ENCODE measurements at regions not wholly inside any gene's neighbourhood (a gene's known extent, or its start where the extent isn't known, plus 50 kb on each side); places are given as distances from the start of the nearest gene placed in this dataset.
A peak's percentile ranks its signal among the peaks of the same experiment; 100 is the strongest.

DNA sequence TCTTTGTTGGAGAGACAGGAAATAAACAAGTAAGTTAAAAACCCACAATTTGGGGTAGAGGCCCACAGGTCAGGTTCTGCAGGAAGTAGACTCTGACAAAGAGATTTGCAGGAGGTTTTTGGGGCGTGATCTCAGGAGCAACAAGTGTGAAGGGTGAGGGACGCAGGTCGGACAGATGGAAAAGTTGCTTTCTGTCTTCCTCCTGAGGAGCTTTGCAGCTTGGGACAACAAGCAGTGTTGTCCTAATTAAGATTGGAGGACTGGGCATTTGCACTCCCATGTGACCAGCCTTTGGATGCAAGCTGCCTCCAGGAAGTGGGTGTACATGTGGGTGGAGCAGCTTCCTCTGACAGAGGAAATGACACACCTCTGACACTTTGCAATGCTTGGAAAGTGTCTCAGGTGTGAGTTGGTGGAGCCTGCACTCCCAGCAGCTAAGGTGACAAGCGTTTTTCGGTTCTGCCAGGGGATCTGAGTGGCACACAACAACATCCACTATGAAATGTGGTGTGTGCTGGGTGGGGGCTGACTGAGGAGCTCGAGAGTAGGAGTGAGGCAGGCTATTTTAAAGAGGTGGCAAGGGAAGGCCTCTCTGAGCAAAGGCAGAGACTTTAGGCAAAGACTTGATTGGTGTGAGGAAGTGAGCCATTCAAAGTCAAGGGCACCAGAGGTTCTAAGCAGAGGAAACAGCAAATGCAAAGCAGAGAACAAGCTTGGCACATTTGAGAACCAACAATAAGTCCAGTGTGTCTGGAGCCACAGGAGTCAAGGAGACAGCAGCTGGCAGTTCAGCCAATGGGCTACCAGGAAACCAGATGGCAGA is 339.8 kb upstream of the GATB start:
- Histone ChIP-seq H2AFZ (ENCODE audit: insufficient read depth, low read depth, low read length, poor library complexity, severe bottlenecking) (no peak overlapping the region), H3K4me3 (replicated peaks in 1 of 3; ENCODE audit: low read depth in 2 of 3, low read length in 3 of 3) (no peak overlapping the region), H3K79me2 (ENCODE audit: insufficient read depth, low read length) (no peaks in the 10 kb centered on the region), H4K20me1 (ENCODE audit: insufficient read depth, low read length) (no peaks in the 10 kb centered on the region), H3K27me3 (ENCODE audit: control insufficient read depth in 2 of 2, insufficient read depth in 2 of 2, low read length in 2 of 2) (no peaks in the 10 kb centered on the region), H3K36me3 (replicated peaks in 1 of 2; ENCODE audit: control insufficient read depth in 1 of 2, insufficient read depth in 2 of 2, low read length in 2 of 2) (no peaks in the 10 kb centered on the region), H3K27ac (ENCODE audit: low read depth in 1 of 2, low read length in 2 of 2) (no peak overlapping the region), H3K9me3 (replicated peaks in 1 of 2; ENCODE audit: control insufficient read depth in 1 of 2, insufficient read depth in 1 of 2, low read length in 2 of 2) (no peaks in the 10 kb centered on the region), H3K9ac (ENCODE audit: insufficient read depth, low read length, poor library complexity, severe bottlenecking) (no peak overlapping the region), H3K4me2 (replicated peaks; ENCODE audit: extremely low read depth, low read length, poor library complexity, severe bottlenecking) (no peak overlapping the region), H3K4me1 (ENCODE audit: control insufficient read depth in 1 of 2, insufficient read depth in 2 of 2, low read length in 2 of 2) (peaks cover 0 to 5% of the 10 kb centered on the region in 2 donors)
- Mint-ChIP-seq H3K4me3 (no peak overlapping the region), H3K36me3 (no peaks in the 10 kb centered on the region), H3K27ac (peak overlapping the region in 3 of 7 donors; percentile 50 to 73 (median 69)), H3K27me3 (ENCODE audit: low read depth in 3 of 3) (peaks cover 0 to 2% (median 0%) of the 10 kb centered on the region in 3 donors), H3K9me3 (peaks cover 0 to 2% (median 0%) of the 10 kb centered on the region in 7 donors), H3K4me1 (peaks cover 11% of the 10 kb centered on the region)
- DNase-seq: no peak
- TF ChIP-seq, protein P1, sequence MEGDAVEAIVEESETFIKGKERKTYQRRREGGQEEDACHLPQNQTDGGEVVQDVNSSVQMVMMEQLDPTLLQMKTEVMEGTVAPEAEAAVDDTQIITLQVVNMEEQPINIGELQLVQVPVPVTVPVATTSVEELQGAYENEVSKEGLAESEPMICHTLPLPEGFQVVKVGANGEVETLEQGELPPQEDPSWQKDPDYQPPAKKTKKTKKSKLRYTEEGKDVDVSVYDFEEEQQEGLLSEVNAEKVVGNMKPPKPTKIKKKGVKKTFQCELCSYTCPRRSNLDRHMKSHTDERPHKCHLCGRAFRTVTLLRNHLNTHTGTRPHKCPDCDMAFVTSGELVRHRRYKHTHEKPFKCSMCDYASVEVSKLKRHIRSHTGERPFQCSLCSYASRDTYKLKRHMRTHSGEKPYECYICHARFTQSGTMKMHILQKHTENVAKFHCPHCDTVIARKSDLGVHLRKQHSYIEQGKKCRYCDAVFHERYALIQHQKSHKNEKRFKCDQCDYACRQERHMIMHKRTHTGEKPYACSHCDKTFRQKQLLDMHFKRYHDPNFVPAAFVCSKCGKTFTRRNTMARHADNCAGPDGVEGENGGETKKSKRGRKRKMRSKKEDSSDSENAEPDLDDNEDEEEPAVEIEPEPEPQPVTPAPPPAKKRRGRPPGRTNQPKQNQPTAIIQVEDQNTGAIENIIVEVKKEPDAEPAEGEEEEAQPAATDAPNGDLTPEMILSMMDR (IDR thresholded peaks at IDR 0.05): no peak
- intact Hi-C loops (cut with micrococcal nuclease): no loop called here
- 53% methylated on average over 3 of the region's 6 CpGs for WGBS (ENCODE audit: insufficient coverage)

DNA sequence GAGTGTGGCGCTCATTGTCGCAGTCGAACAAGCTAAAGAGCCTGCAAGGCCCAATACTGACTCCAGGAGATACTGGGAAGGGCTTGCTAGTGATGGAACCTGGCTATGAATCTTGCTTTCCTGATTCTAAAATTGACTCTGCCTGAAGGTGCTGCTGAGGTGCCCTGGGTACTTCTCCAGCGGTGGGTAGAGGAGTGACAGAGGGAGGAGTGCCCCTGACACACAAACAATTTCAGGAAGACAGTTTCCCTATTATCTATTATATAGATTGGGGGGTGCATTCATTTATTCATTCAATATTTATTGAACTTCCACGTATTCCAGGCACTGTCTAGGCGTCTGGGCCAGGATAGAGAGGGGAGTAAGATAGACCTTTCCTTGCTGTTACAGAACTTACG is 339.2 kb upstream of the GATB start:
- 27% methylated on average over 2 of the region's 7 CpGs for WGBS (ENCODE audit: insufficient coverage)
- no peak overlapping the region for H3K9ac ChIP-seq (ENCODE audit: insufficient read depth, low read length, poor library complexity, severe bottlenecking)
- Mint-ChIP-seq H3K27me3 (ENCODE audit: low read depth in 3 of 3) (peaks cover 0 to 2% (median 0%) of the 10 kb centered on the region in 3 donors), H3K36me3 (no peaks in the 10 kb centered on the region), H3K27ac (no peak overlapping the region), H3K4me1 (peaks cover 11% of the 10 kb centered on the region), H3K4me3 (no peak overlapping the region), H3K9me3 (peaks cover 0 to 3% (median 0%) of the 10 kb centered on the region in 7 donors)
- no peaks in the 10 kb centered on the region for H3K27me3 ChIP-seq (ENCODE audit: control insufficient read depth in 2 of 2, insufficient read depth in 2 of 2, low read length in 2 of 2)
- no peaks in the 10 kb centered on the region for H4K20me1 ChIP-seq (ENCODE audit: insufficient read depth, low read length)
- H3K36me3 ChIP-seq (replicated peaks in 1 of 2; ENCODE audit: control insufficient read depth in 1 of 2, insufficient read depth in 2 of 2, low read length in 2 of 2): no peaks in the 10 kb centered on the region
- H3K4me3 ChIP-seq (replicated peaks in 1 of 3; ENCODE audit: low read depth in 2 of 3, low read length in 3 of 3): no peak overlapping the region
- H3K79me2 ChIP-seq (ENCODE audit: insufficient read depth, low read length): no peaks in the 10 kb centered on the region
- no peak overlapping the region for H2AFZ ChIP-seq (ENCODE audit: insufficient read depth, low read depth, low read length, poor library complexity, severe bottlenecking)
- peaks cover 0 to 5% of the 10 kb centered on the region in 2 donors for H3K4me1 ChIP-seq (ENCODE audit: control insufficient read depth in 1 of 2, insufficient read depth in 2 of 2, low read length in 2 of 2)
- no peak for DNase-seq
- TF ChIP-seq, protein P1 (IDR thresholded peaks at IDR 0.05): no peak
- H3K27ac ChIP-seq (ENCODE audit: low read depth in 1 of 2, low read length in 2 of 2): no peak overlapping the region
- intact Hi-C loops (cut with micrococcal nuclease): no loop called here
- no peak overlapping the region for H3K4me2 ChIP-seq (replicated peaks; ENCODE audit: extremely low read depth, low read length, poor library complexity, severe bottlenecking)
- no peaks in the 10 kb centered on the region for H3K9me3 ChIP-seq (replicated peaks in 1 of 2; ENCODE audit: control insufficient read depth in 1 of 2, insufficient read depth in 1 of 2, low read length in 2 of 2)

Measured in CD14-positive monocyte (primary cell).